Spleen (tissue), 7 donors: ENCODE measurements at regions not wholly inside any gene's neighbourhood (a gene's known extent, or its start where the extent isn't known, plus 50 kb on each side); places are given as distances from the start of the nearest gene placed in this dataset.

ENCODE experiments used
- POLR2A ChIP-seq, 3 donors: fragments of 450-650 bp; IDR thresholded peaks; one replicate each; pipeline ENCODE4 v1.5.1; 2017; ENCODE audit warnings: antibody characterized with exemption in 3 of 3, mild to moderate bottlenecking in 1 of 3
- TF ChIP-seq, protein P1 (sequence below), 11 experiments: fragments of 200-600 bp in 7 of 11; fragments of 450-650 bp in 4 of 11; sonication (generic) in 4 of 11; IDR thresholded peaks in 8 of 11; conservative IDR thresholded peaks in 3 of 11; 1 replicate in 7 of 11; 2 replicates in 4 of 11; pipeline versions ENCODE4 v1.4.0 to v1.8.0; 2016 to 2021; ENCODE audit warnings: antibody characterized with exemption in 11 of 11, inconsistent platforms in 4 of 11, mild to moderate bottlenecking in 1 of 11
- donor health status: DM: no; HTN: no; CAD: no; lungs with moderate emphysema.
- donor health status: DM: no; HTN: no; CAD: no.
- donor health status: DM: no; HTN: no; CAD: no.

DNA sequence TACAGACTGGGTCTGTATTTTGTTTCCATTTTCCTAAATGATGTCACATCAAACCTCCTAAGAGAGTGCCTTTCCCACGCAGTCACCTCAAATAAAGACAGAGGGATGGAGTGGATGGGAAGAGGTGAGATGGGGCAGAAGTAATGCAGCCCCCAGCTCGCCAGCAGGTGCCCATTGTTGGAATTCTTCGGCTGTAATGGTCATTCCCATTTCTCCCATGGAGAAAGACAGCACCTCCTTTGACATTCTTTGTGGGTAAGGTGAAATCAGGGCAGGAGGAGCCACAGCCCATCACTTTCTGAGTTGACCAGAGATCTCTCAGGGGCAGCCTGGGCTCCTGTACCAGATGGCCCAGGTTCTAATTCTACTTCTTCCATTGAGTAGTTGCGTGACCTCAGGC, 84.4 kb upstream of the NR2F2 start:
- TF ChIP-seq, protein P1, sequence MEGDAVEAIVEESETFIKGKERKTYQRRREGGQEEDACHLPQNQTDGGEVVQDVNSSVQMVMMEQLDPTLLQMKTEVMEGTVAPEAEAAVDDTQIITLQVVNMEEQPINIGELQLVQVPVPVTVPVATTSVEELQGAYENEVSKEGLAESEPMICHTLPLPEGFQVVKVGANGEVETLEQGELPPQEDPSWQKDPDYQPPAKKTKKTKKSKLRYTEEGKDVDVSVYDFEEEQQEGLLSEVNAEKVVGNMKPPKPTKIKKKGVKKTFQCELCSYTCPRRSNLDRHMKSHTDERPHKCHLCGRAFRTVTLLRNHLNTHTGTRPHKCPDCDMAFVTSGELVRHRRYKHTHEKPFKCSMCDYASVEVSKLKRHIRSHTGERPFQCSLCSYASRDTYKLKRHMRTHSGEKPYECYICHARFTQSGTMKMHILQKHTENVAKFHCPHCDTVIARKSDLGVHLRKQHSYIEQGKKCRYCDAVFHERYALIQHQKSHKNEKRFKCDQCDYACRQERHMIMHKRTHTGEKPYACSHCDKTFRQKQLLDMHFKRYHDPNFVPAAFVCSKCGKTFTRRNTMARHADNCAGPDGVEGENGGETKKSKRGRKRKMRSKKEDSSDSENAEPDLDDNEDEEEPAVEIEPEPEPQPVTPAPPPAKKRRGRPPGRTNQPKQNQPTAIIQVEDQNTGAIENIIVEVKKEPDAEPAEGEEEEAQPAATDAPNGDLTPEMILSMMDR (IDR thresholded peaks at IDR 0.05 in 8 of 11, conservative IDR thresholded peaks at IDR 0.05 in 3 of 11), result no peak
- TF ChIP-seq POLR2A (IDR thresholded peaks at IDR 0.05), result no peak
